C4-2B (cell line): ENCODE measurements at regions not wholly inside any gene's neighbourhood (a gene's known extent, or its start where the extent isn't known, plus 50 kb on each side); places are given as distances from the start of the nearest gene placed in this dataset.

Experiments
- H3K27ac ChIP-seq: fragments of 450-650 bp; 2 replicates; pipeline ENCODE4 v1.5.1; 2017
- CTCF ChIP-seq: fragments of 450-650 bp; conservative IDR thresholded peaks from 2 replicates; pipeline ENCODE4 v1.5.1; 2017; ENCODE audit warnings: mild to moderate bottlenecking
- ZFX ChIP-seq: fragments of 450-650 bp; IDR thresholded peaks from 2 replicates; pipeline ENCODE4 v1.6.1; 2017

DNA sequence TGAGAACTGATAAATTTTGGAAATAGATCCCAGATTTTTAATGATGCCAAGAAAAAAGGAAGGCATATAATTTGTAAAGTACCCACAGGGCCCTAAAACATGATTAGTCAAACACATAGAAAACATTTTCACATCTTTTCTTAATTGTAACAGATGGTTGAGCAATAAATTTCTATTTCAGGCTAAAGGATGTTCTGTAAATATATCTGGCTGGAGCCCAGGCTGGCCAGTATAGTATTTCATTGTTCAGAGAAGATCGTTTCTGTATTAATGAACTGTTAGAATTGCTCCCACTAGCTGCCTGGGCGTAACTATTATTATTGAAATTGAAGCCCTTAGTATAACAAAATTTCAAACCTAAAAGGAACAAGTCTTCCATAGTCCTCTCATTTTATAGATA, 105.3 kb upstream of the SMC2 start:
- TF ChIP-seq ZFX (no peak), CTCF (no peak)
- no peak overlapping the region for H3K27ac ChIP-seq

DNA sequence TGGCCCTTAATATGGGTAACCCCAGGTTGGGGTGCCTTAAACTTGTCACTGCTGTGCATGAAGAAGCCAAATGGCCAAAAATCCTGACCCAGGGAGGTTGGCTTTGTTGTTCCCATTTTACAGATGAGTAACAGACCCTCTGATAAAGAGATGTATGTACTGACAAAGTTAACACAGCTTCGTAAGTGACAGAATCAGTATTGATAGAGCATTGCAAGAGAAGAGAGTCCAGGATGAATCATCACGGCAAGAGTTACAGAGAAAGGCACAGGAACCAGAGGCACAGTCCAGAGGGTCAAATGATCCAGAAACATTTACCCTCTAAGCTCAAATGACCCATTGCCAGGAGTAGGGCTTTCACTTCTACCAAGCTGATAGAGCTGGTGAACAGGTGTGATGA, 103.8 kb upstream of the SMC2 start:
- H3K27ac ChIP-seq: no peak overlapping the region
- TF ChIP-seq CTCF (no peak), ZFX (no peak)

DNA sequence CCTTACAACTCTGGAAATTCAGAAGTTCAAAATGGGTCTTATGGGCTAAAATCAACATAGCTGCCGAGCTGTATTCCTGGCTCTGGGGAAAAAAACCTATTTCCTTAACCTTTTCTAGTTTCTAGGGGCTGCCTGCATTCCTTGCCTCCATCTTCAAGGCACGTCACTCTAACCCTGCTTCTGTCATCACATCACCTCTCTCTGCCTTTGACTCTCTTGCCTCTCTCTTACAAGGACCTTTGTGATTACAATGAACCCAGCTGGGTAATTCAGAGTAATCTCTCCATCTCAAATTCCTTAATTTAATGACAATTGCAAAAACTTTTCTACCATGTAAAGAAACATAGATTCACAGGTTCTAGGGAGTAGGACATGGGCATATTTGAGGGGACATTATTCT, 103.1 kb upstream of the SMC2 start:
- no peak for TF ChIP-seq ZFX
- no peak for TF ChIP-seq CTCF
- no peak overlapping the region for H3K27ac ChIP-seq

DNA sequence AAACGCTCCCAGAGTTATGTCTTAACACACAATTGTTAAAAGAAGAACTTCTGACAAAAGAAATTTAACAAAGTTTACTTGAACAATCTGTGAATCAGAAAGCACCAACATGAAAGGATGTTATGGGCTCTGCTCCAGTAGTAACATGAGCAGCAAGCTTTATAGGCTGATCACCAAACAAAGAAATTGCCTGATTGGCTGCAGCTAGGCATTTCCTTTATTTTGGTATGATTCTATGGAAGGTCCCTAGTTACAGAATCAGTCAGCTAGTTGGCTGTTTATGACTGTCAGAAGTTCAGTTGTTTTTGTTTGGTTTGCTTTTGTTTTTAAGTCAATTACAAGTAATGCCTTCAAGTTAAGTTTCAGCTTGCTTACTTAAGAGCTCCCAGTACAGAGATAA, 102.4 kb upstream of the SMC2 start:
- no peak overlapping the region for H3K27ac ChIP-seq
- TF ChIP-seq ZFX (no peak), CTCF (no peak)

- TF ChIP-seq ZFX: no peak
- TF ChIP-seq CTCF: no peak
Observed at GRCh38 chr9:103992938-103993579, 101.0 kb upstream of the SMC2 start.

GRCh38 chr9:103997856-103998370, 96.2 kb upstream of the SMC2 start:
- TF ChIP-seq CTCF (no peak), ZFX (no peak)
- no peak overlapping the region for H3K27ac ChIP-seq

More at GRCh38 chr9:103992938-103993579, 101.0 kb upstream of the SMC2 start:
- no peak overlapping the region for H3K27ac ChIP-seq

GRCh38 chr9:103999375-104000062, 94.6 kb upstream of the SMC2 start:
- no peak for TF ChIP-seq ZFX
- TF ChIP-seq CTCF: no peak
- no peak overlapping the region for H3K27ac ChIP-seq
